Fibroblast of the aortic adventitia (primary cell): ENCODE measurements at regions not wholly inside any gene's neighbourhood (a gene's known extent, or its start where the extent isn't known, plus 50 kb on each side); places are given as distances from the start of the nearest gene placed in this dataset.

ENCODE experiments used
- DNase-seq: peaks from one replicate; pipeline ENCODE4 v3.0.0-alpha.2; 2010; ENCODE audit warnings: low read depth
- H3K4me3 ChIP-seq: 2 replicates; pipeline ENCODE4 v1.5.1; 2011; ENCODE audit warnings: low read depth, mild to moderate bottlenecking, control low read depth, low read length, moderate library complexity
- CTCF ChIP-seq: IDR thresholded peaks from 2 replicates; pipeline ENCODE4 v1.5.1; 2011; ENCODE audit warnings: mild to moderate bottlenecking, low read length, control low read depth, inconsistent platforms; ENCODE audit not compliant: insufficient read depth

DNA sequence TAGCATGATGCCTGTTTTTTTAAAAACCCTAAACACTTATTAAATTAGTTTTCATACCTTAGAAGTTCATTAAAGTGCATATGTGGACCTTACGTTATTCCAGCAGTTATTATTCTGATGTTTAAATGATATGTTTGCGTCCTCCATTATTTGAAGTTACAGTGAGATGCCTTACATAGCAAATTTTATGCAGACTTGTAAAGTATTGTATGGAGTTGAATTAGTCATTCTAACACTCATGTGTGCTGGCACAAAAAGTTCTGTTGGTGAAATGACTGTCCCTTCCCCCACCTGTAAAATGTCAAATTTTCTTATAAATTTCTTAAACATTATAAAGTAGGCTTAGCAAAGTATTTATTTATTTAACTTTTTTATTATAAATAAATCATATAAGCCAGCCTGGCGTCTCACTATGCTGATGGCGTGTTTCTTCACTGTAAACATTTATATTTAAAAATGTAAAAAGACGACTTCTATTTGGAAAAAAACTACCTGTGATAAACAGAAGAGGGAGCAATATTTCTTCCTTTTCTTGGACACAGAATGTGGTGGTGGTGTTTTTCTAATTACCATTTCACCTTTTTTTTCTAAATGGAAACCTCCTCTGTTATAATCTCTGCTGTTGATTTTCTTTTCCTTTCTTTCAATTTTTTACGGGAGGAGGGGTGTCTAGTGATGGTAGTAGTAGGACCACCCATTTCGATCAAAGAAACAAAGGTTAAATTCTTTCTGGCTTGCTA is 155.4 kb downstream of the RFPL4B start:
- peak; percentile 41 for TF ChIP-seq CTCF
- peak; percentile 33 for DNase-seq
- no peak overlapping the region for H3K4me3 ChIP-seq

- no peak overlapping the region for H3K4me3 ChIP-seq
- no peak for TF ChIP-seq CTCF
- no peak for DNase-seq
These were observed 156.0 kb downstream of the RFPL4B start for GRCh38 chr6:112503091-112503596.

GRCh38 chr6:112504621-112505020 is 157.5 kb downstream of the RFPL4B start:
- DNase-seq = no peak
- TF ChIP-seq CTCF = no peak
- no peak overlapping the region for H3K4me3 ChIP-seq

DNA sequence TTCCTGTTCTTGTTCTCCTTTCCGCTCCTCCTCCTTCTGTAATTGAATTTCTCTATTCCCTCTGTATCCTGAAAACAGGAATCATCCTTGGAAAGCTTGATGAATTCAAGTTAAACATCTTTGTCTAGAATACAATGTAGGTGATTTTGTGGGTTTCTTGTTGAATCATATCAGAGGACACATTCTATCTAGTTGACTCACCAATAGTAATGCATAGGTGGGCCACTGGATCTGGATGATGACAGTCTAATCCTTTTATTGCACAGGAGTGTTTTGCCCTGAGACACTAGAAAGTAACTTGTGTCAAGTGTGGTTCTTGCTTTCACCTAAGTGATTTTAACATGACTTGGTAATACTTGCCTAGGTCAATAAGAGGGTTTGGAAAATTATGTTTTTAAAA is 164.3 kb downstream of the RFPL4B start:
- DNase-seq = no peak
- H3K4me3 ChIP-seq = no peak overlapping the region
- TF ChIP-seq CTCF = no peak

DNA sequence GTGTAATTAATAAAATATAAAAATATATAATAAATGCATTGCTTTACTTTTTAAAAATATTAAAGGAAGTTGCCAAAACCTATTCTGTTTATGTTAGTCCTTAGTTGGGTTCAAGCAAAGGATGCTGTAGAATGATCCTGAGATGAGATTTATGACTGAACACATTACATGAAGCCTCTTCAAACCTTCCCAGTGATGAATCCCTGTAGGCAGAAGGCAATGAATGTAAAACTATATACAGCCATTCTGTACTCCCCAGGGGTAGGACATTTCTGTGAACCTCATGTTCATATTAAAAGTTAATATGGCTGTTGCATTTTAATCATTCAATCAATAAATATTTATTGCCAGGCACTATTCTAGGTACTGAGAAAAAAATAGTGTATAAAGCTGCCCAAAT is 166.0 kb downstream of the RFPL4B start:
- no peak overlapping the region for H3K4me3 ChIP-seq
- no peak for DNase-seq
- no peak for TF ChIP-seq CTCF

- no peak overlapping the region for H3K4me3 ChIP-seq
- no peak for DNase-seq
- TF ChIP-seq CTCF = no peak
These were observed 175.5 kb downstream of the RFPL4B start for GRCh38 chr6:112522587-112522986.

- no peak overlapping the region for H3K4me3 ChIP-seq
- no peak for DNase-seq
- no peak for TF ChIP-seq CTCF
These were observed 176.9 kb downstream of the RFPL4B start for GRCh38 chr6:112524071-112524470.
